HepG2 (cell line): ENCODE measurements at regions not wholly inside any gene's neighbourhood (a gene's known extent, or its start where the extent isn't known, plus 50 kb on each side); places are given as distances from the start of the nearest gene placed in this dataset.

Experiments
- ATAC-seq: fragments of 200-7000 bp; cut with Tn5 transposase; 3 replicates; pipeline ENCODE4 v1.9.1; 2020; ENCODE audit warnings: mild to moderate bottlenecking, moderate library complexity
- BruUV-seq: library from RNA; stranded (reverse); fragments of 400-500 nt; replicated peaks from 2 replicates; lab custom pipeline; 2021; lab: Mats Ljungman, UMichigan
- CTCF ChIA-PET: fragments of 300-600 bp; formaldehyde crosslinking; extraction: SDS; loops from one replicate; lab custom pipeline; 2021; ENCODE audit warnings: low total read pairs, inconsistent platforms, low intra/inter-chr PET ratio; lab: Yijun Ruan, JAX
- POLR2A ChIA-PET: fragments of 350-600 bp; sonication (Branson Sonifier 250); formaldehyde crosslinking; loops from one replicate; lab custom pipeline; 2020; ENCODE audit warnings: antibody characterized with exemption, inconsistent platforms; lab: Yijun Ruan, JAX
- DNase-seq: peaks from one replicate; pipeline ENCODE4 v3.0.0-alpha.2; 2015; ENCODE audit warnings: low spot score
- FAIRE-seq: peaks from 3 replicates; lab custom pipeline; 2011; peaks lifted over from hg19 to GRCh38; lab: Jason Lieb, UNC
- H2AFZ ChIP-seq: one replicate; pipeline ENCODE4 v1.6.1; 2011; ENCODE audit warnings: low read length, inconsistent platforms
- H3K27ac ChIP-seq: fragments of 300-600 bp; 3 replicates; pipeline ENCODE4 v1.8.0; 2011; ENCODE audit warnings: mixed run types, mild to moderate bottlenecking, mixed read lengths, low read length, inconsistent platforms; ENCODE audit not compliant: insufficient read depth; ENCODE audit errors: extremely low read length
- H3K27me3 ChIP-seq, 2 experiments: fragments of 200-600 bp in 1 of 2; 2 replicates in 1 of 2; 3 replicates in 1 of 2; pipeline versions ENCODE4 v1.6.0 to v1.8.0; 2011; ENCODE audit warnings: low read length in 2 of 2, mild to moderate bottlenecking in 2 of 2, moderate library complexity in 2 of 2, inconsistent platforms in 1 of 2; ENCODE audit not compliant: insufficient read depth in 2 of 2, control insufficient read depth in 1 of 2
- H3K36me3 ChIP-seq, 2 experiments: fragments of 200-600 bp in 1 of 2; replicated peaks in 1 of 2; 2 replicates in 1 of 2; 3 replicates in 1 of 2; pipeline versions ENCODE4 v1.5.1 to v1.8.0; 2011; ENCODE audit warnings: low read length in 2 of 2, inconsistent platforms in 1 of 2; ENCODE audit not compliant: insufficient read depth in 2 of 2, control insufficient read depth in 1 of 2
- H3K4me1 ChIP-seq: 2 replicates; pipeline ENCODE4 v1.5.1; 2012; ENCODE audit warnings: low read length, inconsistent platforms; ENCODE audit not compliant: insufficient read depth
- H3K4me2 ChIP-seq: 2 replicates; pipeline ENCODE4 v1.6.0; 2011; ENCODE audit warnings: low read depth, low read length, inconsistent platforms
- H3K4me3 ChIP-seq, 3 experiments: fragments of 200-600 bp in 1 of 3; sonication (generic), shearing (Covaris generic) in 1 of 3; replicated peaks in 1 of 3; 2 replicates each; pipeline ENCODE4 v1.5.1; 2011 to 2016; ENCODE audit warnings: low read length in 3 of 3, inconsistent platforms in 2 of 3, low read depth in 2 of 3, mild to moderate bottlenecking in 2 of 3, control low read depth in 1 of 3, mixed read lengths in 1 of 3; ENCODE audit not compliant: insufficient read depth in 1 of 3
- H3K79me2 ChIP-seq: one replicate; pipeline ENCODE4 v1.6.1; 2011; ENCODE audit warnings: low read length, inconsistent platforms; ENCODE audit not compliant: insufficient read depth
- H3K9ac ChIP-seq: 2 replicates; pipeline ENCODE4 v1.6.0; 2011; ENCODE audit warnings: mild to moderate bottlenecking, low read depth, low read length, inconsistent platforms; ENCODE audit not compliant: insufficient read depth
- H3K9me3 ChIP-seq: 2 replicates; pipeline ENCODE4 v1.5.1; 2012; ENCODE audit warnings: mild to moderate bottlenecking, low read length
- H4K20me1 ChIP-seq: 2 replicates; pipeline ENCODE4 v1.6.0; 2011; ENCODE audit warnings: inconsistent platforms, mild to moderate bottlenecking, low read length, moderate library complexity; ENCODE audit not compliant: insufficient read depth
- CTCF ChIP-seq: sonication (generic); formaldehyde crosslinking; IDR thresholded peaks from 2 replicates; pipeline ENCODE4 v1.5.0; 2020; ENCODE audit warnings: mild to moderate bottlenecking, missing genetic modification reagents, moderate library complexity
- MAFK ChIP-seq, 2 experiments: IDR thresholded peaks in 1 of 2; conservative IDR thresholded peaks in 1 of 2; 2 replicates each; pipeline ENCODE4 v1.6.1; 2011; ENCODE audit warnings: improper control_type of control experiment in 2 of 2, low read length in 2 of 2
- MYNN ChIP-seq: sonication (generic); formaldehyde crosslinking; IDR thresholded peaks from 2 replicates; pipeline ENCODE4 v1.4.0; 2020; ENCODE audit warnings: mild to moderate bottlenecking, low read depth, missing genetic modification reagents
- NBN ChIP-seq: fragments of 450-650 bp; conservative IDR thresholded peaks from 2 replicates; pipeline ENCODE4 v1.6.1; 2017
- PLSCR1 ChIP-seq: sonication (generic); formaldehyde crosslinking; IDR thresholded peaks from 2 replicates; pipeline ENCODE4 v1.5.0; 2020; ENCODE audit warnings: missing genetic modification reagents, mild to moderate bottlenecking, borderline replicate concordance
- STAG1 ChIP-seq: sonication (generic); formaldehyde crosslinking; IDR thresholded peaks from 2 replicates; pipeline ENCODE4 v1.4.0; 2020; ENCODE audit warnings: missing genetic modification reagents
- WGBS: methylation state at CpG from one replicate; pipeline ENCODE4 v1.1.6; 2017; ENCODE audit warnings: low lambda C conversion rate; 5-methylcytosine and 5-hydroxymethylcytosine counted together
- in situ Hi-C: cut with HindIII; loops from 2 replicates; pipeline ENCODE4 v1.10.0; 2017; ENCODE audit warnings: low pct_unique_long_range_greater_than_20kb; ENCODE audit not compliant: extremely low pct_ligation_motif_present
- intact Hi-C: fragments of 100-400 bp; cut with micrococcal nuclease; formaldehyde crosslinking; loops from one replicate; pipeline ENCODE4 v1.10.0; 2022; ENCODE audit not compliant: unreplicated experiment

- Histone ChIP-seq H4K20me1 (no peaks in the 10 kb centered on the region), H3K9me3 (no peaks in the 10 kb centered on the region), H3K27ac (no peak overlapping the region), H3K4me2 (no peak overlapping the region), H3K36me3 (no peaks in the 10 kb centered on the region), H3K4me1 (no peaks in the 10 kb centered on the region), H2AFZ (no peak overlapping the region), H3K27me3 (no peaks in the 10 kb centered on the region), H3K79me2 (no peaks in the 10 kb centered on the region), H3K9ac (no peak overlapping the region), H3K4me3 (no peak overlapping the region)
- WGBS: 34% methylated on average over 3 of the region's 3 CpGs
- intact Hi-C loops: loop anchor here (1.0 to 10.0 kb wide), 2 partner anchors 201 to 546 kb away; no protein-coding TSS in a partner anchor
- DNase-seq (no peak), ATAC-seq (no peak), FAIRE-seq (no peak)
- BruUV-seq: no TSS peak
- POLR2A ChIA-PET: no interaction called here
- peak; percentile 44; the same call in 1 of the 2 replicates for TF ChIP-seq CTCF (CRISPR knock-in tag)
- peak; percentile 10; the same call in 1 of the 2 replicates for TF ChIP-seq STAG1 (CRISPR knock-in tag)
- no peak for TF ChIP-seq NBN
- CTCF ChIA-PET: no interaction called here
- in situ Hi-C loops: no loop called here
Measured at GRCh38 chr3:76570436-76571057, 469.4 kb upstream of the ROBO2 start.

- ATAC-seq (no peak), FAIRE-seq (no peak), DNase-seq (no peak)
- intact Hi-C loops (loop anchor here (10.0 kb wide), 1 partner anchor 551 kb away; no protein-coding TSS in a partner anchor), in situ Hi-C loops (no loop called here)
- H3K9ac ChIP-seq: no peak overlapping the region
- 0% methylated on average over 2 of the region's 2 CpGs for WGBS
- no TSS peak for BruUV-seq
- H3K4me1 ChIP-seq: no peaks in the 10 kb centered on the region
- H2AFZ ChIP-seq: no peak overlapping the region
- no peaks in the 10 kb centered on the region for H3K36me3 ChIP-seq
- H3K27me3 ChIP-seq: no peaks in the 10 kb centered on the region
- no peaks in the 10 kb centered on the region for H4K20me1 ChIP-seq
- no peak overlapping the region for H3K27ac ChIP-seq
- no peaks in the 10 kb centered on the region for H3K9me3 ChIP-seq
- CTCF ChIA-PET: no interaction called here
- H3K4me3 ChIP-seq: no peak overlapping the region
- POLR2A ChIA-PET: no interaction called here
- H3K79me2 ChIP-seq: no peaks in the 10 kb centered on the region
- no peak overlapping the region for H3K4me2 ChIP-seq
- TF ChIP-seq MAFK (conservative IDR thresholded peaks at IDR 0.05 in 1 of 2, IDR thresholded peaks at IDR 0.05 in 1 of 2; ENCODE audit: low read length in 2 of 2) (no peak), PLSCR1 (CRISPR knock-in tag) (no peak), MYNN (CRISPR knock-in tag) (no peak)
Measured at GRCh38 chr3:76576201-76576600, 463.7 kb upstream of the ROBO2 start.
